HG03571 (cell line): ENCODE measurements at regions not wholly inside any gene's neighbourhood (a gene's known extent, or its start where the extent isn't known, plus 50 kb on each side); places are given as distances from the start of the nearest gene placed in this dataset.
"Not testable (repeated sequence)": the region's sequence is repeated elsewhere in the genome, so short reads cannot be mapped to it uniquely, and the experiment has no call there.

Source experiments
- ATAC-seq: cut with Tn5 transposase; IDR thresholded peaks from one replicate; pipeline ENCODE4 v1.9.1; 2021; ENCODE audit not compliant: unreplicated experiment

GRCh38 chr1:10910681-10911489 lies 101.6 kb upstream of the TARDBP start:
- ATAC-seq: no peak

- ATAC-seq: no peak
Measured at GRCh38 chr1:10911490-10912166, 100.8 kb upstream of the TARDBP start.

- no peak for ATAC-seq
Measured at GRCh38 chr1:10912441-10912840, 100.0 kb upstream of the TARDBP start.

- no peak for ATAC-seq
Measured at GRCh38 chr1:10914056-10914455, 98.4 kb upstream of the TARDBP start.

- no peak for ATAC-seq
Measured at GRCh38 chr1:10915594-10915993, 96.9 kb upstream of the TARDBP start.

- no peak for ATAC-seq
Measured at GRCh38 chr1:10916311-10916710, 96.1 kb upstream of the TARDBP start.

GRCh38 chr1:10916991-10917390 lies 95.5 kb upstream of the TARDBP start:
- no peak for ATAC-seq

GRCh38 chr1:10917513-10918454 lies 94.7 kb upstream of the TARDBP start:
- no peak for ATAC-seq

- no peak for ATAC-seq
Measured at GRCh38 chr1:10918531-10918930, 93.9 kb upstream of the TARDBP start.

GRCh38 chr1:10920063-10920626 lies 92.3 kb upstream of the TARDBP start:
- no peak for ATAC-seq

- ATAC-seq: not testable (repeated sequence)
Measured at GRCh38 chr1:10922315-10923060, 90.0 kb upstream of the TARDBP start.

GRCh38 chr1:10924030-10924429 lies 88.4 kb upstream of the TARDBP start:
- no peak for ATAC-seq

GRCh38 chr1:10928654-10929053 lies 83.8 kb upstream of the TARDBP start:
- no peak for ATAC-seq

GRCh38 chr1:10932088-10932487 lies 80.4 kb upstream of the TARDBP start:
- ATAC-seq: no peak

GRCh38 chr1:10934150-10934818 lies 78.2 kb upstream of the TARDBP start:
- ATAC-seq: no peak

GRCh38 chr1:10935246-10935645 lies 77.2 kb upstream of the TARDBP start:
- ATAC-seq: no peak

- ATAC-seq: no peak
Measured at GRCh38 chr1:10935724-10936123, 76.7 kb upstream of the TARDBP start.

- ATAC-seq: no peak
Measured at GRCh38 chr1:10936998-10937901, 75.2 kb upstream of the TARDBP start.
